GM18873 (cell line): ENCODE measurements at regions not wholly inside any gene's neighbourhood (a gene's known extent, or its start where the extent isn't known, plus 50 kb on each side); places are given as distances from the start of the nearest gene placed in this dataset.

Experiments used
- ATAC-seq: cut with Tn5 transposase; IDR thresholded peaks from one replicate; pipeline ENCODE4 v1.9.1; 2021; ENCODE audit warnings: mild to moderate bottlenecking, moderate library complexity, moderate number of reproducible peaks; ENCODE audit not compliant: unreplicated experiment, low FRiP score

DNA sequence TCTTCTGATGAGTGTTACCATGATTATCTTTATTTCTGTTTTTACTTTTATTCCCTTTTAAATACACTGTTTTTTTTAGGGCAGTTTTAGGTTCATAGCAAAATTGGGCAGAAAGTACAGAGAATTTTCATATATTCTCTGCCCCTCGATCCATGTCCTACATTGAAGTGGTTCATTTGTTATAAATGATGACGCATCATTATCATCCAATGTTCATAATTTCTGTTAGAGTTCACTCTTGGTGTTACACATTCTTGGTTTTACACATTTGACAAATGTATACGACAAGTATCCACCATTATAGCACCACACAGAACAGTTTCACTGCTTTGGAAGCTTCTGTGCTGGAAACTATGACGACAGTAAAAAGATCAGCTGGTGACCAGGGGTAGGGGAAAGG is 578.1 kb upstream of the AADAT start:
- no peak for ATAC-seq

DNA sequence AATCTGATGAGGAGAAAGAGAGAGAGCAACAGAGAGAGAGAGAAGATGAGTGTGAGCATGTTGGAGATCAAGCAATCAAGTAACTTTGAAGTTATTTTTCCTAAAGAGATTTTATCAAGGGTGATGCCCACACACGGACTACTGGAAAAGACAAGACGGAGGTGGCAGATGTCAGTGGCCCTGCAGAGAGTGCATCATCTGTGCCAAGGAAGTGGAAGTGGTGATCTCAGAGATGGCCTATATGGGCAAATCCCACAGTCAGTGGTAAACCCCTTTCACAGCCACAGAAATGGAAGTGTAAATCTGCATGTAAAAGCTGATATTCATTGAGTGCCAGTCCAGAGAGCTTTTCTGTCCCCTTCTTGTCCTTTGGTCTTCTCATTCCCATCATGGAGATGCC is 577.2 kb upstream of the AADAT start:
- ATAC-seq, result no peak

- ATAC-seq, result no peak
Observed at GRCh38 chr4:170662250-170662649, 572.5 kb upstream of the AADAT start.

DNA sequence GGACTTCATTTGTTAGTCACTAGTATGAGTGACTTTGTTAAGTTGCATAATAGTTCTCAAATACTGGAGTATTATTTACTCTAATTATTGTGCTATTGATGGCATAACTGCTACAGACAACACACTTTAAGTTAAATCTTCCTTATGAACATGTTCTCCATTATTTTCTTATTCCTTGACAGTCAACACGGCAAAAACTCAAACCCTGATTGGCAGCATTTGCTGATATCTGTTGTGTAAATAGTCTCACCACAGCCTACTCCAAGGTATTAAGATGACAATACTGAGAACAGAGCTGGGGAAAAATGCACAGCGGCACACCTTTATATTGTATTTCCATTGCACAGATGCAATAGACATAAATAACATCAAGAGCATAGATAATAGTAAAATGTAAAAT is 568.0 kb upstream of the AADAT start:
- no peak for ATAC-seq

DNA sequence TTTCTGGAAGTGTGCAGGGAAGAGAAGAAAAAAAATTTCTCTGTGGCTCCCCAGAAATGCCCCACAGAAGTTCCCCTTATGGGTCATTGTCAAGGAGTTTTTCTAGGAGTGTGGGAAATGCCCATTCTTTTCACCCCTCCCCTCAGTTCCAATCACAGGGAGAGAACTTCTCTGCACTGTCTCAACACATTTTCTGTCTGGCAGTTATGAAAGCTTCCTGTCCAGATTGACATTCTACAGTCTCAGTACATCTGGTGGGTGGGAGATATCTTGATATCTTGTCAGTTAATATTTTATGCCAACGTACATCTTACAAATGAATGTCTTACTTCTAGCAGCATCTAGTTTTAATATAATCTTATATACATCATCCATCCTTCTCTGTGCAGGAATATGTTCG is 566.8 kb upstream of the AADAT start:
- ATAC-seq, result no peak

DNA sequence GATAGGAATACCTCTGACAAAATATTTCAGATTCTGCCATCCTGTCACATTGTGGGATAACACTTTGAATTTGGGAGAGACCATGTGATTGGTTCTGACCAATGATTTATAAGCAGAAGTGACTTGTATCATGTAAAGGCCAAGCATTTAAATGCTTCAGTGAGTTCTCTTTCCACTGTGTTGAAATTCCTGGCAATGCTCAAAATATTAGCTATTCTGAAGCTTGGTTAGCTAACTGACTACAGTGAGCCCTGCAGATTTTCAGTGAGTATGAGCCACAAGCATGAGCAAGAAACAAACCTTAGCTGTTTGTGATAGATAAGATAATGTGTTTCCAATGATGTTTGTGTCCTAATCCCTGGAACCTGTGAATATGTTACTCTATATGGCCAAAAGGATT is 562.8 kb upstream of the AADAT start:
- no peak for ATAC-seq

- ATAC-seq, result no peak
Observed at GRCh38 chr4:170651786-170652185, 562.0 kb upstream of the AADAT start.

DNA sequence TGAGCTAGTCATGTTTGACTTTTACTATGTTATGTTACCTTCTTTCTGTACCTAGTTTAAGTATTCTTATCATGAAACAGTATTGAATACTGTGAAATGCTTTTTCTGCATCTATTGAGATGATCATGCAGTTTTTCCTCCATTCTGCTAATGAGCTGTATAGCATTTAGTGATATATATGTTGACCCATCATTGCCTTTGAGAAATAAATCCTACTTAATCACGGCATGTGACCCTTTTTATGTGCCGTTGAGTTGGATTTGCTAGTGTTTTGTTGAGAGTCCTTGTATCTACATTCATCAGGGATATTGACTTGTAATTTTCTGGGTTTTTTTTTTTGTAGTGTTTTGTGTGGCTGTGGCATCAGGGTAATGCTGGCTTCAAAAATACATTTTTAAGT is 537.7 kb upstream of the AADAT start:
- no peak for ATAC-seq

- ATAC-seq, result no peak
Observed at GRCh38 chr4:170623899-170624298, 534.1 kb upstream of the AADAT start.

DNA sequence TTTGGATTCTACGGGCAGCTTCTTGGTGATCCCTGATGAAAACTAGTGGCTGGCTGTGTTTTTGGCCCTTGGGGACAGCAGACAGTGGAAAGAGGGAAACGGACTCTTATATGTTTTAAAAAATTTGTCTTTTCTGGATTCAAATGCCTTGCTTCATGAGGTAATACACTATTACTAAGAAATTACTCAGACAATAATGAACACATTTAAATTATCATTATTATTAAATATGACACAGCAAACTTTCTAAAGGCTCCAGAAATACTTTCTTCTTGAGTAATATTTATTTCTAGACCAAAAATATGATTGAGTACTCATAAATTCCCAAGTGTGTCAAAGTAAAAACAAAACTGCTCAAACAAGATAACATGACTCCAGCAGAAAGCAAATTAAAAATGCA is 520.7 kb upstream of the AADAT start:
- ATAC-seq, result no peak

DNA sequence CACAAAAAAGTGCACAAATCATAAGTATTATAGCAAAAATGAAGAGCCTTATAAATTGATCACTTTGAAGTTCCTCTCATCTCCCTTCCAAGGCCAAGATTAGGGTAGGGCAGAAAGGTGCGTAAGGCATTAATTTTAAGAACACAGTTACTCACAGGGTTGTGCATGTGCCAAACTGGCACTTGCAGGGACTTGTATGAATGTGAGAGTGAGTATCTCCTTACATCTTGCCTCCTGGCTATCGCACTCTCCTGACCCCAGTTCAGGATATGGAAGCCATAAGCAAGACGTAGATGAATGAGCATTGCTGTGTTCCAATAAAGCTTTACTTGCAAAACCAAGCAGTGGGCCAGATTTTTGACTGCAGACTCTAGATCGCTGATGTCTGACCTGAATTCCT is 510.1 kb upstream of the AADAT start:
- ATAC-seq, result no peak

GRCh38 chr4:170591076-170591475 is 501.3 kb upstream of the AADAT start:
- ATAC-seq, result no peak

DNA sequence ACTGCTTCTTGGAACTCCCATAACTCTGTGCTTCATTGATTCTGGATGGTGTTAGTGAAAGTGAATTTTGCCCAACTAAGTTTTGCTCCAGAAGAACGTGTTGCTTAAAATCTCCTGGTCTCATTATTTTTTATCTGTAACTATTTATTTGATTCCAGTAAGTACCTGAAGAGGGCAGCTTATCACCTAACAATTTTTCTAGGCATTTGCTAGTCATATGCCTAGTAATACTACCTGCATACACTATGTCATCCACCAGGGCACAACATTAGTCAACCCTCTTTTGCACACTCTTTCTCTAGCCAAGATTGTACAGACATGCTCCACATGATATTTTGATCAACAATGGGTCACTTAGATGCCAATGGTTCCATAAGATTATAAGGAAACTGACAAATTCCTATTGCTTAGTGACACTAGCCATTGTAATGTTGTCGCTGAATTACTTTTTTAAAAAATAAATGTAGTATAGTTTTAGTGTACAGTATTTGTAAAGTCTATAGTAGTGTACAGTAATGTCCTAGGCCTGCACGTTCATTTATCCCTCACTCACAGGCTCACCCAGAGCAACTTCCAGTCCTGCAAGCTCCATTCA is 499.9 kb upstream of the AADAT start:
- peak; percentile 57 for ATAC-seq

DNA sequence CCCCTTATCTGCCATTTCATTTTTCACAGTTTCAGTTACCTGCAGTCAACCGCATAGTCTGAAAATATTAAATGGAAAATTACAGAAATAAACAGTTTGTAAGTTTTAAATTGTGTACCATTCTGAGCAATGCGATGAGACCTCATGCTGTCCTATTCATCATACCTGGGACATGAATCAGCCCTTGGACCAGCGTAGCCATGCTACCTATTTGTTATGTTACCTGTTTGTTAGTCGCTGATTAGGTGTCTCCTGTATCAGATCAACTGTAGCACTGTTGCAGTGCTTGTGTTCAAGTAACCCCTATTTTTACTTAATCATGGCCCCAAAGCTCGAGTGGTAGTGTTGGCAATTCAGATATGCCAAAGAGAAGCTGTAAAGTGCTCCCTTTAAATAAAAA is 492.2 kb upstream of the AADAT start:
- no peak for ATAC-seq

- ATAC-seq, result no peak
Observed at GRCh38 chr4:170581322-170581721, 491.6 kb upstream of the AADAT start.

GRCh38 chr4:170580651-170581050 is 490.9 kb upstream of the AADAT start:
- ATAC-seq, result no peak

GRCh38 chr4:170538821-170539473 is 449.2 kb upstream of the AADAT start:
- ATAC-seq, result no peak

DNA sequence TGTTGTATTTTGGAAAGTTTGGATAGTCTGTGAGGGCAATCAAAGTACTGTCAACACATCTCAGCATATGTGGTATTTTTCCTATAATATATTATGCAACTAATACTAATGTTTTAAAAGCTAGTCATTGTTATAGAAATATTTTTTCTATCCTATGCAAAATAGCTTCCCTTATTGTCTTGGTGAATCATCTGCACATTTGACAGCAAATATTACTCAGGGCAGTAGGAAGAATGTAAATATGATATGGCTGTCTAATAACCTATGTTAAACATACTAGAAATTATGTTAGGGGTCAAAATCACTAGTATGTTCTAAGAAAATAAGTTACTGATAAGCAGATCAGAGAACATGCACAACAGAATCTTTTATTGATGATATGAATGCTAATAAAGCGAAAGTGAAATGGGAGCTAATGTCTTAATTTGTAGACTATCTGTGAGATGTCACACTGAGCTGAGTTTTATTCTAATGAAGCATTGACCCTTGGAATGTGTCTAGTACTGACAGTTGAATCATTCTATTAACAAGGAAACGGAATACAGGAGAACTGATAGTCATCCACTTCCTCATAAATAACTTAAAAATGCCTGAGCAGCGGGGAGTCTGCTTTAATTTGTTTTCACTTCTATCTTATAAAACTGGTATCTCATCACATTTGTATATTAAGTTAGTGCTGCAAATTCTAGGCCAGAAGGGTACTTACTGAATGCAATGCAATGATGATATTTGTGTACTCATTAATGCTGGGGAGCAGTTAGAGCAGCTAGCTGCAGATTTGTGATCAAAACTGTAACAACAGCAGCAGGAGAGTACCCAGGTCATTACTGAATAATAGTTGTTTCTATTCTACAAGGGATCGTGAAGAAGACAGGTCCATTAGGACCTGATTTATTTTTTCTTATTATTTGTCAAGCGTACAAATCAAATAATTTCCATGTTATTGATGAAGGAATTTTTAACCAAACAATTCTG is 440.3 kb upstream of the AADAT start:
- no peak for ATAC-seq

GRCh38 chr4:170526471-170526870 is 436.7 kb upstream of the AADAT start:
- ATAC-seq, result no peak

- ATAC-seq, result no peak
Observed at GRCh38 chr4:170522427-170522970, 432.7 kb upstream of the AADAT start.

- ATAC-seq, result no peak
Observed at GRCh38 chr4:170497689-170498088, 407.9 kb upstream of the AADAT start.
